ENCODE measurements at regions not wholly inside any gene's neighbourhood (a gene's known extent, or its start where the extent isn't known, plus 50 kb on each side); places are given as distances from the start of the nearest gene placed in this dataset.

GRCh38 chr4:20302336-20302735, 50.6 kb downstream of the SLIT2 start:
- no peak for DNase-seq

DNA sequence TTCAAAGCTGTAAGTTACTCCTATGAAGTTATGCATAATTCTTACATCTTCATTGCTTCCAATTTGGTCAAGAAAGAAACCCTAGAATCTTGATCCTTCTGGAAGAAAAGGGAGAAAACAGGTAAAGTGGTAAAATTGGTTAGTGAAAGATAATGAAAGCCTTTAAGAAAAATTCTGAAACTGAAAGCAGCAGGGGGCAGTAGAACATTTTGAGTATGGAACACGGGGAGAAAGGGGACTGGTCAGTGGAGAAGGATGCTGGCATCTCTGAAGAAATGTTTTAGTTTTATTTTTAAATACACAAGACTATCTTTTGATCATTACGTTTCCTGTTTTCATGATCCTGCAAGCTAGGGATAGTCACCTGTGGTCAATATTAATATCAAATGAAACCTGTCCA, 54.3 kb downstream of the SLIT2 start:
- DNase-seq, result no peak

- no peak for DNase-seq
These were observed 60.2 kb downstream of the SLIT2 start for GRCh38 chr4:20311856-20312255.

DNA sequence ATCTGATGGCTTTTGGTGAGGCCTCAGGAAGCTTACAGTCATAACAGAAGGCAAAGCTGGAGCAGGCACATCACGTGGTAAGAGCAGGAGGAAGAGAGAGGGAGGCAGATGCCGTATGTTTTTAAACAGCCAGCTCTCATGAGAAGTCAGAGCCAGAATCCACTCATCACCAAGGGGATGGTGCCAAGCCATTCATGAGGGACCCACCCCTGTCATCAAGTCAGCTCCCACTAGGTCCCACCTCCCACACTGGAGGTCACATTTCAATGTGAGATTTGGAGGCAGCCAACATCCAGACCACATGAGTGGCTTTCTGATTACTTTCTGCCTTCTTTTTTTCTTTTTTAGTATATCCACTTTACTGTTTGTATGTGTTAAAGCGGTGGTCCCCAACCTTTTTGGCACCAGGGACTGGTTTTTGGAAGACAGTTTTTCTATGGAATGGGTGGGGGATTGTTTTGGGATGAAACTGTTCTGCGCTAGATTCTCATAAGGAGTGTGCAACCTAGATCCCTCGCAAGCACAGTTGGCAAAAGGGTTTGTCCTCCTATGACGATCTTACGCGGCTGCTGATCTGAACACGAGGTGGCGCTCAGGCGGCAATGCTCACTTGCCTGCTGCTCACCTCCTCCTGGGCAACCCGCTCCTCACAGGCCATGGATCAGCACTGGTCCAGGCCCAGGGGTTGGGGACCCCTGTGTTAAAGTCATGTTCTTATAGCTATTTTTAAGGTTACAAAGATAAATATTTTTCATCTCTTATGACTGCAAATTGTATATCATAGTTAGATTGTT, 61.7 kb downstream of the SLIT2 start:
- no peak for DNase-seq

DNA sequence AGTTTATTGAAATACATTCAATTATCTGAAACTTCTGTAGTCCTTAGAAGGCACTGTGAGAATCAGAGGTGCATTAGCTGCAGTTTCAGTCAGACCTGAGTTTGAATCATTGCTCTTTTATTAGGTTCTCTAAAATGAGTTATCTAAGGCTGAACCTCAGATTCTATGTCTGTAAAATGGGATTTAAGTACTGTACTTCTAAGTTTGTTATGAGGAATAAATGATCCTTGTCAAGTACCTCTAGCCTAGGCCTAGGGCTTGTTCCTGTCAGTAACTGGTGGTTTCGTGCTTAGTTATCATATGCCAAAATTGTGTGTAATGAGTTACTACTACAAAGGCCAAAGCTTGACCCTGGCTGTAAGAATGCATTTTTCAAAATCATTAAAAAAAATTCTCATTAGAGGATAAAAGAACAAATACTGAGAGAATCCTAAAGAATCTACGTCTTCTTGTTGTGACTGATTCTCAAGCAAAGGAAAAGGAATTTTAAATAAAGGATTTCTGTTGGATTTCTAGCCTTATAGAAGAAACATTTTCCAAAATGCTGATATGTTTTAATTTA, 65.8 kb downstream of the SLIT2 start:
- no peak for DNase-seq

GRCh38 chr4:20318001-20318908, 66.5 kb downstream of the SLIT2 start:
- no peak for DNase-seq

- DNase-seq, result no peak
These were observed 67.2 kb downstream of the SLIT2 start for GRCh38 chr4:20318909-20319277.

DNA sequence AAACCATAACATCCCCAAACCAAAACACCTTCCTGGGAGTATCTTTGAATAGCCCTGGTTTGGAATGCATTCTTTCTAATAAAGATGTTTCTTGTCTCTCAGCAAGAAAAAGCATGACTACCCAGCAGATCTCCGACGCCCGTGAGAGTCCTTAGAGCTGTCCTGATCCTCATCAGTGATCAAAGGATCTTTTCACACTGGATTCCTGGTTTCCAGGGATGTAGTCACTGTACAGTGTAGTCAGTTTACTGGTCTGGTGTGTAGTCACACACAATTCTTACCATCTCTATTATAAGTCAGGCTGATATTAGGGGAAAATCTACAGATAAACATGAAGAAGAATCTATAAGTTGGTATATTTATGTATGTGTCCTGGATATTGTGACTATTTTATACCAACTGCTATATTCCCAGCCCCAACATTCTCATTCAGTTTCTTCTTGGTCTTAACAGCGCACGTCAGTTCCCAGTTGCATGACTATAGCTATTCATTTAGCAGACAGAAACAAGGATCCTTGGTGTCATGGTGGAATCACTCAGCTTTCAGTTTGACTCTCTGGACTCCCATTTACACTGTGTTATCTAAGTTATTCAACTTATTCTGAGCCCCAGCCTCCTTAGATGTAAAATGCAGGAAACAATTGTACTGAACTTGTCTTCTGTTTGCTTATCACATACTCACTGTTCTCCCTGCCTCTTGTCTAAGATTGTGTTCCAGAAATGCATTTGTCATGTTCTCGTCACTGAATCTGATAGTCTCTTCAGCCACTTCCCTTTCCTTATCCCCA, 68.3 kb downstream of the SLIT2 start:
- no peak for DNase-seq

- DNase-seq, result no peak
These were observed 72.3 kb downstream of the SLIT2 start for GRCh38 chr4:20323991-20324390.

- DNase-seq, result no peak
These were observed 74.8 kb downstream of the SLIT2 start for GRCh38 chr4:20326460-20326859.

GRCh38 chr4:20326977-20327376, 75.3 kb downstream of the SLIT2 start:
- DNase-seq, result no peak

GRCh38 chr4:20327808-20328207, 76.1 kb downstream of the SLIT2 start:
- DNase-seq, result no peak

GRCh38 chr4:20331642-20332041, 79.9 kb downstream of the SLIT2 start:
- DNase-seq, result no peak

DNA sequence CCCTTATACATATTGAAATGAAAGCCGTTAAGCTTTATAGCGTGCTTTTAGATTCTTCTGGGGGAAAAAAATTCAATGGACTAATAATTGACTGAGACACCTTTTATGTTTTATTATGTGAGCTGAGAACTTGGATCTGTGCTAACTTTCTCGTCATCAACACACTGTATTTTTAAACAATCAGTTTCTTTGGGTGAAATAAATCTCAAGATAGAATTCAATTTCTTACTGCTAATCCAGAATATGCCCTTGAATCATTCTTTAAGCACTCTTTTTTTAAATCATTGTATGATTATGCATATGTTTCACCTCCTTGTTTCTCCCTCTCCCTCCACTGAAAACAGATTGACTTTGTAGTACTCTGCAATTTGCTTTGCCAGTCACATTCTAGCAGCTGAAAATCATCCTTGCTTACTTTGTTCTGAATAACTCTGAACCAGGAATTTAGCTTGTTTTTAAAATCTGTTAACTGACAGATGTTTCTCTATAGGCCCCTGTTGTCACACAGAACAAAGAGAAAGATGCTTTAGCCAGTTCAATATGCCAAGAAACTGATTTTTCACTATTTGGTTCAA, 81.5 kb downstream of the SLIT2 start:
- no peak for DNase-seq

DNA sequence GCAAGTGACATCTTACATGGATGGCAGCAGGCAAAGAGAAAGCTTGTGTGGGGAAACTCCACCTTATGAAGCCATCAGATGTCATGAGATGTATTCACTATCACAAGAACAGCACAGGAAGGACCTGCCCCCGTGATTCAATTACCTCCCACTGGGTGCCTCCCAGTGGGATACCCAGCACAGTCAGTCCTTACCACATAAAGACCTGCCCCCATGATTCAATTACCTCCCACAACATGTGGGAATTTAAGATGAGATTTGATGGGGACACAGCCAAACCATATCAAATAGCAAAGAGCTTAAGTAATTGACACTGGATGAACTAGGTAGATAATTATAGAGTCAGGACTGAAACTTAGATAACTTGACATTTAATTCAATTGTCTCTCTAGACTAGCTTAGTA, 85.6 kb downstream of the SLIT2 start:
- DNase-seq, result no peak

- no peak for DNase-seq
These were observed 87.1 kb downstream of the SLIT2 start for GRCh38 chr4:20338841-20339240.

DNA sequence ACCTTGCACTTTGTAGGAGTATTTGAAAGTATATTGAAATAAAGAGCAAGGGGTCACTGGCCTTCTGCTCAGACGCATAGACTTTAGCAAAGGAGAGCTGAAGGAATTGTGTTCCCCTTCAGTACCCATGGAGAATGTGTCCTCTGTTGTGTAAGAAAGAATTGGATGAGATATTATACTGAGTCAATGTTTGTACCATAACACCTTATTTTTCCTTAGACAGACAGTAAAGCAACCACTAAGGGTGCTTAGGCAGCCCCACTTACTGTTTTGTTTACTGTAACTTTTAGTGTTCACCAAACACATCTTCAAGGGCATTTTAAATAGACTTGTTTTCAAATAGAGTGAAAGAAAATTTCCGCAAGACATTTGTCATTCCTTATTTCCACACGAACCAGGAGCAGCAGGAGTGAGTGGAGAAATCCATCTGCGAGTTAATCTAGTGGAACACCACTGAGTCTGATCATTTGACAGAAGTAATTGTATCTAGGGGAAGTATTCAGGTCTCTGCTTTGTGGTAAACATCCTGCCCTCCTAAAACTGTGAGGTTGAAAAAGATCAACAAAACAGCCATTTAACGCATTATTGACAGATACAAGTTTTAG, 89.5 kb downstream of the SLIT2 start:
- DNase-seq, result no peak

GRCh38 chr4:20347531-20347930, 95.8 kb downstream of the SLIT2 start:
- no peak for DNase-seq

DNA sequence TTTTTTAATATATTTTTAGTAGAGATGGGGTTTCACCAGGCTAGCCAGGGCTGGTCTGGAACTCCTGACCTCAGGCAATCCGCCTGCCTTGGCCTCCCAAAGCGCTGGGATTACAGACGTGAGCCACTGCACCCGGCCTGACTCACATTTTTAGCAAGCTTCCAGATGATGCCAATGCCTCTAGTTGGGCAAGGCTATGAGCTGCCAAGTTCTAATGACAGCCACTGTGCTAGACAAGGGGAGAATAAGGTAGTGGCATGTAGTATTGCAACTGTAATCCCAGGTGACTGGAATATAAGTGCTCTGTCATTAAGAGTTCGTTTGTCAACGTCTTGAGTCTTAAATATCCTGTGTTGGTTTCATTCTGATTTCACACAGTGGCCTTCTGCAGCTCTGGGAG, 96.7 kb downstream of the SLIT2 start:
- no peak for DNase-seq

GRCh38 chr4:20351360-20352162, 99.9 kb downstream of the SLIT2 start:
- DNase-seq, result no peak

DNA sequence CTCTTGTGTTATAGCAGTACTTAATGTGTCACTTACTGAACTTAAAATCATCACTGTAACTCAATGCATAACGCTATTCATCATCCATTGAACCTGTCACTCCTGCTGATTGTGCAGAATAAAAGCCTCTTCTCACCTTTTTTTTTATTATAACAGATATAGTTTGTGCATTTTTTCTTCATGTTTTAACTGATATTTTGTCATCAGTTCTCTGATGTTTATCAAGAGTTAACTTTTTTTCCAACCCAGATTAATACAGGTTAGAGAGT, 100.4 kb downstream of the SLIT2 start:
- no peak for DNase-seq

DNA sequence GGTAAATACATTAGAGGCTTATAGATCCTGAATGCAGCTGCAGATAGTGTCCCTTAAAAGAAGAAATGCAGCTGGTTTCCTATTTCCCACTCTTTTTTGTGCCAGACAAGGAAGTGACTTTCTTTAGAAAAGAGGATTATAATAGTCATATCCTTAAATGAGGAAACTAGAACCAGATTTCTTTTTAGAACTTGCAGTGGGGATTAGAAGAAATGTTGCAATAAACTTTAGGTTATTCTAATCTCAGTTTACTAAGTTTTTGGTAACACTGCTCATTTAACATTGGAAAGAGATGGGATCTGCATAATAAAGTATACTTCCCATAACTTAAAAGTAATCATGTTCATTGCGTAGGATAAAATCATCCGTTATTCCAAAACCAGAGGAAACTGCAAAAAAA, 101.9 kb downstream of the SLIT2 start:
- DNase-seq, result no peak
